HG03558 (cell line): ENCODE measurements at regions not wholly inside any gene's neighbourhood (a gene's known extent, or its start where the extent isn't known, plus 50 kb on each side); places are given as distances from the start of the nearest gene placed in this dataset.

Experiments
- ATAC-seq: cut with Tn5 transposase; IDR thresholded peaks from one replicate; pipeline ENCODE4 v1.9.1; 2021; ENCODE audit warnings: moderate number of reproducible peaks; ENCODE audit not compliant: unreplicated experiment; ENCODE audit errors: extremely low read depth

DNA sequence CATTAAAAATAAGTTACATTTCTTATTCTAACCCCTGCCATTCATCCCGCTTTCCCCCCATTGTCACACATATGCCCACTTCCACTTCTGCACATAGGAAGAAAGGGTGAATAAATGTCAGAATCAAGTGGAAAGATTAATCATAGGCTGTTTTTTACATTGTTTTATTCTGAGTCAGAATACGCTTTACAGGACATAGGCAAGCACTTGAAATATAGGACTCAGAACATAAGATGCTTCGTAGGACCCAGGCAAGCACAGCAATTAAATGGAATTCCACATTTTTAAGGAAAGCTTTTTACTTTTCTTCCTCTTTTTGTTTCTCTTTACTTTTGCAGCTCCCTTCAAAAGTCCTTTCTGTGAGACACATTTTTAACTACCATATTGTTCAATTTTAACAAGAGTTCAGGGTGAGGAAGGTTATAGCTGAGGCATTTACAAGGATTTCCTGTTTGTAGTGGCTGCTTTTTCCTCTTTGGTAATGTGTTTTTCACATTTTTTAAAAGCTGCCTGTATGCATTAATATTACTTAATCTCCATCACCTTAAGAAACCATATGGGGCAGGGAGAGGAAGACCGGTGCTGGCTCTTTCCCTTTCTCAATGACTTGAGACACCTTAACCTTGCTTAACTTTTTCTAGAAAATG lies 130.0 kb downstream of the TES start:
- ATAC-seq: no peak

GRCh38 chr7:116340943-116341907 lies 130.9 kb downstream of the TES start:
- no peak for ATAC-seq

GRCh38 chr7:116342125-116342524 lies 131.8 kb downstream of the TES start:
- ATAC-seq: no peak

GRCh38 chr7:116347151-116347832 lies 137.0 kb downstream of the TES start:
- ATAC-seq: no peak

- no peak for ATAC-seq
These were observed 138.0 kb downstream of the TES start for GRCh38 chr7:116348346-116348745.

DNA sequence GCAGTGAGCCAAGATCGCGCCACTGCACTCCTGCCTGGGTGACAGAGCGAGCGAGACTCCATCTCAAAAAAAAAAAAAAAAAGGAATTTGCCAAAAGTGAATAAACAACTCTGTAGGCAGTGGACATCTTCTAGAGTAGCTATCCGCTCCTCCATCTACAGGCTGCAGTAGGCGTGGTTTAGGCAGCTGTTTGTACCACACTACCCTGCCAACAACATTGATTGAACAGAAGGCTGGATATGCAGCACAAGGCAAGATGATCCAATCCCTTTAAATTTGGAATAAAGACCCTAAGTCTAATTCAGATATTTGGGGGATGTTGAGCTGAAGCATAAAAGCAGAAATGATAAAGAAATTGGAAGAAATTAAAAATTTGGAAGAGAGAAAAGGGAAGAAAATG lies 141.6 kb downstream of the TES start:
- no peak for ATAC-seq

DNA sequence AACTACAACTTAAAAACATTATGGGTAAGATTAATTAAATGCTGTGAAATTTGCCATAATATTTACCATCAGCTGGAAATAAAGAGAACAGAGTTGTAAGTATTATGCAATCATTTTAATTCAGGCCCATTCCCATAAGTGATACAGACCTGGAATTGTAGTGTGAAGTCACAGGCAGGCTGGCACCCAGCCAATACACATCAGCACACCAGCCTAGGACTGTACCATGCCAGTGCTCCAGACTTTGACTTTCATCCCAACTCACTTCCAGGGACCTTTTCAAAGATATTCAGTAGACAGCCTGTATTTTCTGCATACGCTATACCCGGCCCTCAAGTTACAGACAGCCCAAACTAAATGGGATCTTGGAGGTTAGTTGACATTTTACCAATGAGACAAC lies 143.3 kb downstream of the TES start:
- ATAC-seq: no peak

DNA sequence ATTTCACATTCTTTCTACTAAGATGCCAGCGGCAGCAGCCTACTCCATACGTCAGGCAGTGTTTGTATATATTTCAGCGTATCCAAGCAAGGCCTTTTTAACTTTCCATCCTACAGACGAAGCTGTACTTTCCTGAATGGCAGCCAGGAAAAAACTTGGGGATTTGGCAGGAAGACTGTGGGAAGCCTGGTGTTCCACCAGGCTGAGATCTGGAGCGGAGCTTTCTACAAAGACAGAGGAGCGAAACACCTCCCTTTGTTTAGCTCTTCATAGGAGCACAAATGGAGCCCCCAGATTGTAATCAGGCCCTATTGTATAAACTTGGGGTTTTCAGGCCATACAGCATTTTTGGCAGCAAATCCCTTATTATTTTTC lies 143.8 kb downstream of the TES start:
- no peak for ATAC-seq

GRCh38 chr7:116354546-116355423 lies 144.4 kb downstream of the TES start:
- ATAC-seq: no peak

DNA sequence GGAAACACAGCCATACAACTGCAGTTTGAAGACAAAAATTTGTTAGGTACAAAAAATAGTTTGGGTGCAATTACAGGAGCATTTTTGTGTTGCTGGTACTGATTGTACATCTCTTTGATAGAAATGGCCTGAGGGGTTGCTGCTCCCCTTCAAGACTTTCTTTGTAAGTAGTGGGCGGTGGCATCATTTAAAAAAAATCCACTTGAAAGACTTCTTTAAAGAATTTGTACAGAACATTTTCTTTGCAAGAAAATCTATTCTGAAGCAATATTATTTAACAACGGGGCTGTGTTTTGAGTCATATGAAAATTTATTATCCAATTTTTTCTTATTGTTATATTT lies 144.1 kb upstream of the CAV2 start:
- ATAC-seq: no peak

DNA sequence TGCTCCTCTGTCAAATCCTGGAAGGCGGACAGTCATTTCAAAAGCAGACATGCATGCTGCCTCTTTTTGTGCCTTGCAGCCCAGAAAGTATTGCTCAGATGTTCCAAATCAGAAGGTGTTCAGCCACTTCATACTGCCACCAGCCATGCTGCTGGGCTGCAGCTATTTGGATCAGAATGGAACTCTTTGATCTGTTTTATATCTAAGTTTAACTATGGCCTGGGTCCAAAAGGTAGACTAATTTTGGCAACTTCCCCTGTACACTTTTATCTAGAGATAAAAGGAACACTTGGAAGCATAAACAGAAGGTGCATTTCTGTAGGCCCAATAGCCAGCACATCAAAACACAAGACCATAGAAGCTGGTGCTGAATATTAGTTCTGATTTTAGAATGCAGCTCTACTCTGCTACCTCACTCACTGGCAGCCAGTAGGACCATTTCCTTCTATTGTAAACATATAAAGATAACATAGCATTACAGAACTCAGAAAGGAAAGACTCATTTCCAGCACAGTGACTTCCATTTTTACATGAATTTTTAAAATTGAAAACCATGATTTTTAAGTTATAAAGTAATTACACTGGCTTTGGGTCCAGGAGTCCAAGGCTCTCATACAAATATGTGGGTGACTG lies 143.1 kb upstream of the CAV2 start:
- no peak for ATAC-seq

DNA sequence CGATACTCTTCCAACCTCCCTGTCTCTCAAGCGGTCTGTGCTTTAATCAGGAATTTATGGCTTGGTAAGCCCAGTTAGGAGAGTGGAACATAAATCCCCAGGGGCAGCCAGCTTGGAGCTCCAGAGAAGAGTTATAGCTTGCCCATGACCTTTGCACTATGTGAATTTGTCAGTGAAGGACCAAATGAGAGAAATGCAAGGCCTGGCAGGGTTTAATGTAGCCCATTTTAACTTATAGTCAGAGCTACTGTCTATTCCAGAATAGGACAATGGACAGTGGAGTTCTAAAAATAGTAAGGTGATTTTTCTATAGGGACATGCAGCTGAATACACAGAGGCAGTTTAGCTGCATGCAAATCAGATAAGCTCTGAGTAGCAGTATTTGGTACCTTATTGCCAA lies 142.6 kb upstream of the CAV2 start:
- ATAC-seq: no peak

GRCh38 chr7:116357781-116358670 lies 141.5 kb upstream of the CAV2 start:
- no peak for ATAC-seq

GRCh38 chr7:116361767-116362166 lies 137.8 kb upstream of the CAV2 start:
- no peak for ATAC-seq

GRCh38 chr7:116363637-116364432 lies 135.7 kb upstream of the CAV2 start:
- ATAC-seq: no peak

- ATAC-seq: no peak
These were observed 135.1 kb upstream of the CAV2 start for GRCh38 chr7:116364469-116364868.

DNA sequence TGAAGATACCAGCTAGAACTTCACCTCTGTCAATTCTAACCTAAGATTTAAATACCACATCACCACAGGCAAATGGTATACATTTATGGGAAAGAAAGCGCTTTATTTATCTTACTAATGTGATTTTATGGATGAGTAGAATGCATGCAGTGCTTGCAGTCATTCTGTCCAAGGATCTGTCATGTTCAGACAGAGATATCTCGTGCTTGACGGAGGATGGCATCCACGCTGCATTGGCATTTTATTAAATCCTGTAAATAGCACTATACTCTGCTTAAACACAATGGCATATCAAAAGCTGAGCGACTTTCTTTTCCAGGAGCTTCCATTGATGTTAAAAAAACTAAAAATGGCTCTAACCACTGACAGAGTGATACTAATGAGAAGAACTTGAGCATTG lies 133.7 kb upstream of the CAV2 start:
- ATAC-seq: no peak

DNA sequence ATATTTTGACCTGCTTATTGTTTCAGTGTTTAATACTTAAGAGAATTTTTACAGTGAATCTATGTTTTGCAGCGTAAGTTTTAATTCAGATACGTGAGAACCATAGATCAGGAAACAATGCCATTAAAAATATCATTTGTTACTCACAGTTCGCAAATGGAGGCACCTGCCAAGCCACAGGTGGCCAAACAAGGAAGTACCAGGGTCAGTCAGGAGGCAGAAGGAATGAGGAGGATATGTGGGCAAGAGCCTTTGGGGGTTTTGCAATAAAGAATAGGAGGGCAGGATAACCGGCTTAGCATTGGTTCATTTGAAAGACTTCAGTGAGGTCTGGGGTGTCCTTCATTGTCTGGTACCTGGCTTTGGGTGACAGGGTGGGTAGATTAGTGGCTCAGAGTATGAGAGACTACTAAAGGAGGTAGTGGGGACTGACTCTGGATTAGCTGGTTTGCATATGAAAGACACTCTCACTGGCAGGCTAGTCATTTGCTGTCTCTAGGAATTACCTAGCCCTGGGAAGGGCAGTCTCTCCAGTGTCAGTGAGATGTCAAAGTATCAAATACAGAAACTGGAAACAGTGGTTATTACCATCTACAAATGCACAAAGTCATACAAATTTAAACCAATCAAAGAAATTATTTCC lies 132.2 kb upstream of the CAV2 start:
- ATAC-seq: no peak
